Loucy (cell line): ENCODE measurements at regions not wholly inside any gene's neighbourhood (a gene's known extent, or its start where the extent isn't known, plus 50 kb on each side); places are given as distances from the start of the nearest gene placed in this dataset.

Experiments
- EZH2phosphoT487 ChIP-seq: fragments of 200-600 bp; IDR thresholded peaks from 2 replicates; pipeline ENCODE4 v1.6.1; 2018; ENCODE audit warnings: antibody characterized with exemption, mild to moderate bottlenecking, moderate library complexity, borderline replicate concordance
- TF ChIP-seq, protein P1 (sequence below): fragments of 200-600 bp; sonication (generic); conservative IDR thresholded peaks from 2 replicates; pipeline ENCODE4 v1.5.1; 2014; ENCODE audit warnings: mild to moderate bottlenecking, antibody characterized with exemption, low read length

DNA sequence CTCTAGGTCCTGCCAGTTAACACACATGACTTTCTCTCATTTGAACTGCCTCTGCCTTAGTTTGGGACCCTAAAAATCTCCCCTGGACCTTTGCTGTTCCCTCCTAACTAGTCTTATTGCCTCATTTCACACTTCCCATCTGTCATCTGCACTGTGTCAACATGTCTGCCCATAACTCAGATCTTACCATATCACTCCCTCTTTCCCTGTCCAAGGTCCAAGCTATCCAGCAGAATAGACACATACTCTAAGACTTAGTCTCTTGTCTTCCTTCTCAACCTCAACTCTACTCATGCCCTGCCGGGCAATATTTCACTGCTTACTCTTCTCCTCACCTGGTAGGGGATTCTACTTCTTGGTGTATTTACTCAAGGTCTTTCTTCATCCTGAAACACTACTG, 79.5 kb upstream of the DAB1 start:
- TF ChIP-seq, protein P1, sequence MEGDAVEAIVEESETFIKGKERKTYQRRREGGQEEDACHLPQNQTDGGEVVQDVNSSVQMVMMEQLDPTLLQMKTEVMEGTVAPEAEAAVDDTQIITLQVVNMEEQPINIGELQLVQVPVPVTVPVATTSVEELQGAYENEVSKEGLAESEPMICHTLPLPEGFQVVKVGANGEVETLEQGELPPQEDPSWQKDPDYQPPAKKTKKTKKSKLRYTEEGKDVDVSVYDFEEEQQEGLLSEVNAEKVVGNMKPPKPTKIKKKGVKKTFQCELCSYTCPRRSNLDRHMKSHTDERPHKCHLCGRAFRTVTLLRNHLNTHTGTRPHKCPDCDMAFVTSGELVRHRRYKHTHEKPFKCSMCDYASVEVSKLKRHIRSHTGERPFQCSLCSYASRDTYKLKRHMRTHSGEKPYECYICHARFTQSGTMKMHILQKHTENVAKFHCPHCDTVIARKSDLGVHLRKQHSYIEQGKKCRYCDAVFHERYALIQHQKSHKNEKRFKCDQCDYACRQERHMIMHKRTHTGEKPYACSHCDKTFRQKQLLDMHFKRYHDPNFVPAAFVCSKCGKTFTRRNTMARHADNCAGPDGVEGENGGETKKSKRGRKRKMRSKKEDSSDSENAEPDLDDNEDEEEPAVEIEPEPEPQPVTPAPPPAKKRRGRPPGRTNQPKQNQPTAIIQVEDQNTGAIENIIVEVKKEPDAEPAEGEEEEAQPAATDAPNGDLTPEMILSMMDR, result no peak
- no peak for TF ChIP-seq EZH2phosphoT487
